ENCODE measurements at regions not wholly inside any gene's neighbourhood (a gene's known extent, or its start where the extent isn't known, plus 50 kb on each side); places are given as distances from the start of the nearest gene placed in this dataset.

DNA sequence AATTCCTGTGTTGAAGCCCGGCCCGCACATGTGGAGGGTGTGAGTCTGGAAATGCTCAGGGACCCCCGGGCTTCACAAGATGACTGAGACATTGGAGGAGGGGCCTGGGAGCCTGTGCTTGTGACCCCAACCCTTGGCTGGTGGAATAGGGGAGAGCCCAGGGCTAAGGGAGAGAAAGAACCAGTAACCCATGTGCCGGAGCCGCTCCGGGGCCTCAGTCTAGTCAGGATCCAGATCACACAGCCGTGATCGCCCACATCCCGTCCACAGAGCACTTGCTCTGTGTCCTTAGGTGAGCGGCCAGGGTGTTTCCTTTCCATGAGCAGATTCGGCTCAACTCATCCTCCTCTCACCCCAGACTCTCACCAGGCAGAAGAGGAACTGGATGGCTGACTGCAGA, 152.3 kb upstream of the RPS6KA2 start:
- no peaks in the 10 kb centered on the region for H3K9me3 ChIP-seq (ENCODE audit: low read depth)
- no peak for DNase-seq (ENCODE audit: low spot score)
- H2AFZ ChIP-seq (replicated peaks): no peak overlapping the region
- peaks cover 3% of the 10 kb centered on the region for H3K4me1 Mint-ChIP-seq
- H3K4me1 ChIP-seq: no peaks in the 10 kb centered on the region
- H3K27ac ChIP-seq: no peak overlapping the region
- no peaks in the 10 kb centered on the region for H3K36me3 Mint-ChIP-seq
- no peak overlapping the region for H3K27ac Mint-ChIP-seq
- H3K9ac ChIP-seq: no peak overlapping the region
- TF ChIP-seq, protein P1, sequence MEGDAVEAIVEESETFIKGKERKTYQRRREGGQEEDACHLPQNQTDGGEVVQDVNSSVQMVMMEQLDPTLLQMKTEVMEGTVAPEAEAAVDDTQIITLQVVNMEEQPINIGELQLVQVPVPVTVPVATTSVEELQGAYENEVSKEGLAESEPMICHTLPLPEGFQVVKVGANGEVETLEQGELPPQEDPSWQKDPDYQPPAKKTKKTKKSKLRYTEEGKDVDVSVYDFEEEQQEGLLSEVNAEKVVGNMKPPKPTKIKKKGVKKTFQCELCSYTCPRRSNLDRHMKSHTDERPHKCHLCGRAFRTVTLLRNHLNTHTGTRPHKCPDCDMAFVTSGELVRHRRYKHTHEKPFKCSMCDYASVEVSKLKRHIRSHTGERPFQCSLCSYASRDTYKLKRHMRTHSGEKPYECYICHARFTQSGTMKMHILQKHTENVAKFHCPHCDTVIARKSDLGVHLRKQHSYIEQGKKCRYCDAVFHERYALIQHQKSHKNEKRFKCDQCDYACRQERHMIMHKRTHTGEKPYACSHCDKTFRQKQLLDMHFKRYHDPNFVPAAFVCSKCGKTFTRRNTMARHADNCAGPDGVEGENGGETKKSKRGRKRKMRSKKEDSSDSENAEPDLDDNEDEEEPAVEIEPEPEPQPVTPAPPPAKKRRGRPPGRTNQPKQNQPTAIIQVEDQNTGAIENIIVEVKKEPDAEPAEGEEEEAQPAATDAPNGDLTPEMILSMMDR (IDR thresholded peaks at IDR 0.05): no peak
- TF ChIP-seq EZH2 (IDR thresholded peaks at IDR 0.05): no peak
- no peaks in the 10 kb centered on the region for H3K27me3 ChIP-seq
- H4K20me1 ChIP-seq (ENCODE audit: low read depth): no peaks in the 10 kb centered on the region
- H3K36me3 ChIP-seq: no peaks in the 10 kb centered on the region
- H3F3A ChIP-seq (ENCODE audit: low read depth): no peaks in the 10 kb centered on the region
- H3K9me3 Mint-ChIP-seq: no peaks in the 10 kb centered on the region
- H3K79me2 ChIP-seq (ENCODE audit: low read depth): no peaks in the 10 kb centered on the region
- H3K4me2 ChIP-seq: no peak overlapping the region
- no peak overlapping the region for H3K4me3 ChIP-seq
- peaks cover 2% of the 10 kb centered on the region for H3K27me3 Mint-ChIP-seq (ENCODE audit: insufficient read depth, low read depth)
- H3K4me3 Mint-ChIP-seq: no peak overlapping the region

DNA sequence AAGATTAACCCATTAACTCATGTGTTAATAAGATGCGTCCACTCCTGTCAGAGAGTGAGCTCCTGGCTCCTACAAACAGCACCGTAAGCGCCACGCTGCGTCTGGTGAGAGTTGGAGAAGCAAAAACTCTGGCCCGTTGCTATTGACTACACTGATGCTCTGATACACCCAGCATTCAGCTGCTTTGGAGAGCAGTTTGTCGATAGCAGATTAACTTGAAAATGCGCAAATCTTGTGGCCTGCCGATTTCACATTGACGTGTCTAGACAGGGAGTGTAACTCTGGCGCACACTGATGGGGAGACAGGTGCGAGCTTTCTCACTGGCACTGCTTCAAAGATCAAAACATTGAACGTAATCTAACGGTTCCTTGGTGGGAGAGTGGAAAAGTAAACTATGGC, 151.7 kb upstream of the RPS6KA2 start:
- no peaks in the 10 kb centered on the region for H3K27me3 ChIP-seq
- Mint-ChIP-seq H3K4me1 (peaks cover 3% of the 10 kb centered on the region), H3K27me3 (ENCODE audit: insufficient read depth, low read depth) (peaks cover 2% of the 10 kb centered on the region), H3K27ac (no peak overlapping the region), H3K36me3 (no peaks in the 10 kb centered on the region), H3K4me3 (no peak overlapping the region), H3K9me3 (no peaks in the 10 kb centered on the region)
- H3K79me2 ChIP-seq (ENCODE audit: low read depth): no peaks in the 10 kb centered on the region
- H3K4me2 ChIP-seq: no peak overlapping the region
- no peak overlapping the region for H3K27ac ChIP-seq
- no peaks in the 10 kb centered on the region for H3K9me3 ChIP-seq (ENCODE audit: low read depth)
- no peak overlapping the region for H3K4me3 ChIP-seq
- H2AFZ ChIP-seq (replicated peaks): no peak overlapping the region
- TF ChIP-seq EZH2phosphoT487 (IDR thresholded peaks at IDR 0.05): no peak
- TF ChIP-seq EZH2 (IDR thresholded peaks at IDR 0.05): no peak
- TF ChIP-seq, protein P1 (IDR thresholded peaks at IDR 0.05): no peak
- H4K20me1 ChIP-seq (ENCODE audit: low read depth): no peaks in the 10 kb centered on the region
- no peaks in the 10 kb centered on the region for H3K36me3 ChIP-seq
- H3F3A ChIP-seq (ENCODE audit: low read depth): no peaks in the 10 kb centered on the region
- DNase-seq (ENCODE audit: low spot score): no peak
- no peaks in the 10 kb centered on the region for H3K4me1 ChIP-seq
- no peak overlapping the region for H3K9ac ChIP-seq

- no peak overlapping the region for H2AFZ ChIP-seq (replicated peaks)
- H3K9me3 ChIP-seq (ENCODE audit: low read depth): no peaks in the 10 kb centered on the region
- H3K27me3 ChIP-seq: no peaks in the 10 kb centered on the region
- H3K9me3 Mint-ChIP-seq: no peaks in the 10 kb centered on the region
- no peaks in the 10 kb centered on the region for H4K20me1 ChIP-seq (ENCODE audit: low read depth)
- H3K4me1 Mint-ChIP-seq: peaks cover 5% of the 10 kb centered on the region
- H3K36me3 ChIP-seq: no peaks in the 10 kb centered on the region
- no peaks in the 10 kb centered on the region for H3K79me2 ChIP-seq (ENCODE audit: low read depth)
- H3K4me3 Mint-ChIP-seq: no peak overlapping the region
- no peak overlapping the region for H3K9ac ChIP-seq
- TF ChIP-seq EZH2phosphoT487 (IDR thresholded peaks at IDR 0.05) (no peak), EZH2 (IDR thresholded peaks at IDR 0.05) (no peak)
- TF ChIP-seq, protein P1 (IDR thresholded peaks at IDR 0.05): no peak
- H3K27ac ChIP-seq: no peak overlapping the region
- peaks cover 2% of the 10 kb centered on the region for H3K27me3 Mint-ChIP-seq (ENCODE audit: insufficient read depth, low read depth)
- H3K27ac Mint-ChIP-seq: no peak overlapping the region
- H3K4me2 ChIP-seq: no peak overlapping the region
- no peaks in the 10 kb centered on the region for H3K4me1 ChIP-seq
- no peaks in the 10 kb centered on the region for H3F3A ChIP-seq (ENCODE audit: low read depth)
- DNase-seq (ENCODE audit: low spot score): no peak
- no peak overlapping the region for H3K4me3 ChIP-seq
- no peaks in the 10 kb centered on the region for H3K36me3 Mint-ChIP-seq
Measured at GRCh38 chr6:166778046-166778445, 151.0 kb upstream of the RPS6KA2 start.

Data from neural progenitor cell (in vitro differentiated cells).